HuH-7 (cell line): ENCODE measurements at regions not wholly inside any gene's neighbourhood (a gene's known extent, or its start where the extent isn't known, plus 50 kb on each side); places are given as distances from the start of the nearest gene placed in this dataset.

Source experiments
- DNase-seq: peaks from one replicate; pipeline ENCODE4 v3.0.0; 2011; ENCODE audit warnings: low spot score

GRCh38 chr6:85396159-85396808, 53.6 kb upstream of the NT5E start:
- DNase-seq: no peak

DNA sequence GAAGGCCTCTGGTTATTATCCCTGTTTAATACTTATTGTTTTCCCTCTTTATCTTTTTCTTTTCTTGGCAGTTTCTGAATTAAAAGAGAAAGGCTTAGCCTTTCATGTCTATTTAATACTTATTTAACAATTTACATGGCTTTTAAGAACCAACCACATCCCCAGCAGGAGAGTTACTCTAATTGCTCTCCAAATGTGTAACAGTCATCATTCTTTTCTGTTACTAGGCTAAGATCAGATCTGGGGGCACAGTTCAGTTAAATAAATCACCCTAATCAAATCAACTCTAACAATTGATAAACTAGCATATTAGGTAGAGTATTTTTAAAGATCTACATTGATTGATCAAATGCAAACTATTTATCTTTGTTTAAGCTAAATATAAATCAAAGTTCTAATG, 54.1 kb upstream of the NT5E start:
- DNase-seq: no peak

- no peak for DNase-seq
These were observed 54.9 kb upstream of the NT5E start for GRCh38 chr6:85394853-85395538.

DNA sequence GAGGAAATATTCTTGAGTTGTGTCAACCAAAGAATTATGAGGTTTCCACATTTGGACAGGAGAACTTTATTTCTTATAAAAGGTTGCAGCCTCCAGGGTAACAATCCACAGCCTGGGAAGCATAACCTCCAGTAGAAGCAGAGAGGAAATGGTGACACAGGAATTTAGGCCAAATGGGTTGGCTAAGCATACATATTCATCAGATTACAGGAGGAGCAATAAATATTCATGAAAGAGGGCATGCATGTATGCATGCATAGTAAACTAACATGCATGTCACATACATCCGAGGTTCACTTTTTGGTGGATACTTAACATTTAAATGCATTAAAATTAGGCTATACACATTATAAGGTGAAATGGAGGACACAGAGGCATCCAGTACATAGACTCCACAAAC, 55.7 kb upstream of the NT5E start:
- no peak for DNase-seq

DNA sequence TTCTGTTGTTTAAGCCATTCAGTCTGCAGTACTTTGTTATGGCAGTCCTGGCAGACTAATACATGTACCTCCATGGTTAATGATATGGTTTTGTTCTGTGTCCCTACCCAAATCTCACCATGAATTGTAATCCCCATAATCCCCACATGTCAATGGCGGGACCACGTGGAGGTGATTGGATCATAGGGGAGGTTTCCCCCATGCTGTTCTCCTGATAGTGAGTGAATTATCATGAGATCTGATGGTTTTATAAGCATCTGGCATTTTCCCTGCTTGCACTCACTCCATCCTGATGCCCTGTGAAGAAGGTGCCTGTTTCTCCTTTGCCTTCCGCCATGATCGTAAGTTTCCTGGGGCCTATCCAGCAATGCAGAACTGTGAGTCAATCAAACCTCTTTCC, 57.5 kb upstream of the NT5E start:
- DNase-seq: no peak

- no peak for DNase-seq
These were observed 59.1 kb upstream of the NT5E start for GRCh38 chr6:85390775-85391174.

- no peak for DNase-seq
These were observed 59.7 kb upstream of the NT5E start for GRCh38 chr6:85390105-85390728.

- DNase-seq: no peak
These were observed 60.6 kb upstream of the NT5E start for GRCh38 chr6:85389151-85389797.

GRCh38 chr6:85388531-85388930, 61.4 kb upstream of the NT5E start:
- DNase-seq: no peak

DNA sequence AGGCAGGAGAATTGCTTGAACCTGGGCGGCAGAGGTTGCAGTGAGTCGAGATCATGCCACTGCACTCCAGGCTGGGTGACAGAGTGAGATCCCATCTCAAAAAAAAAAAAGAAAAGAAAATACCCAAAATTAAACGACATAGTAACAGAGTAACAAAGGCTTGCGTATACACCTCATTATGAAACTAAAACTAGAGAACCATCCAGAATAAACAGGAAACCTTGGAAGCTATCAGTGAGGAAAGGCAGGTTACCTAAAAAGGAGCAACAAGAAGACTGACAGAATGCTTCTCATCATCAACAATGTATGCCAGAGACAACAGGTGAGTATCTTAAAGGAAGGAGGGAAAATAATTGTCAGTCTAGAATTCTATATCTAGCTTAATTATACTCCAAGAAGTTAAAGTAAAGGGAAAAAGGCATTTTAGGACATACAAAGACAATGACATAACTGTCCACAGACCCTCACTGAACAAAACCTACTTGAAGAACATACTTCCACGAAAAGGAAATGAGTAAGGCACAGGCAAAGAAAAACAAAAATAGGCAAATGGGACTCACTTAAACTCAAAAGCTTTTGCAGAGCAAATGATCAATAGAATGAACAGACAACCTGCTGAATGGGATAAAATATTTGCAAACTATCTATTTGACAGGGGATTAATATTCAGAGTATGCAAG, 64.1 kb upstream of the NT5E start:
- DNase-seq: no peak

GRCh38 chr6:85383042-85383441, 66.8 kb upstream of the NT5E start:
- DNase-seq: no peak

GRCh38 chr6:85382541-85382940, 67.3 kb upstream of the NT5E start:
- DNase-seq: no peak

DNA sequence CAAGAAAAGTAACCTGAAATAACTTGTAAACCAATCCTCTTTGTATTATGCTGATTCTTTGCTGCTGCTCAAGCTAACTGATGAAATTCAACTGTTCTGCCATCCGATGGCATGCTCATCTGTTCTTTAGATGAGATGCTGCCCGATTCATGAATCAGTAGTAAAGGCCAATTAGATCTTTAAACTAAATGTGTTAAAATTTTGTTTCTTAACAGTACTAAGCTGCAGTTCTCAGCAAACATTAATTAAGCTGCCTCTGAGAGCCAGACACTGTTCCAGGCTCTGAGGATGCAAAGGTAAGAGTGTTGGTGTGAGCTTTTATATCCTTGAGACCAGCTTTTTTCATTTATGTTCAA, 77.0 kb upstream of the NT5E start:
- no peak for DNase-seq

DNA sequence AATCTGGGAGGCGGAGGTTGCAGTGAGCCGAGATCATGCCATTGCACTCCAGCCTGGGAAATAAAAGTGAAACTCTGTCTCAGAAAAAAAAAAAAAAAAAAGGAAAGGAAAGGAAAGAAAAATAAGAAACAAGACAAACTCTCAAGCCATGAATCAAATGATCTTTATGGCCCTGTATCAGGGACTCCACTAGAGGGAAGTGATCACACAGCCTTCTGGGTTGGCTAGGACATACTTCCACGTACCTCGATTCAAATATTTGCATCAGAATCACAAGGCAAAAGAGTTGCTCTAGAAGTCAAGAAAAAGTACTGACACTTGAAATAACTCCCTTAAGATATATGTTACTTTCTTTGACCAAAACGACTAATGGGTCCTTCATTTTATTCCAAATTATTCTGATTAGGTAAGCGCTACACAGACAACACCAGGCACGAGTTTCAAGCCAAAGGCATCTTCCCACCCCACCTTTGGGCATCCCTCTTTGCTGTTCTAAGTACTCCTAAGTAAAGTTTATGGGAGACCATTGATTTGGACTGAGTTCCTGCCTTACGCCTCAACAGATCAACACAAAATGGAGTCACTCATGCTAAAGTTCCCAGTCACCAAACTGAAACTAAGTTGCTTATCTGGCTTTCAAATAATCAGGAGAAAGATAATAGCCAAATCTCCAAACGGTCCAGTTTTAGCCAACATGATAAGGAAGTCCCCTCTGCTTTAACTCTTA, 77.5 kb upstream of the NT5E start:
- DNase-seq: no peak

- DNase-seq: no peak
These were observed 81.3 kb upstream of the NT5E start for GRCh38 chr6:85368631-85369030.

- no peak for DNase-seq
These were observed 85.5 kb upstream of the NT5E start for GRCh38 chr6:85364344-85364743.

GRCh38 chr6:85363870-85364269, 86.0 kb upstream of the NT5E start:
- DNase-seq: no peak

GRCh38 chr6:85362652-85363310, 87.1 kb upstream of the NT5E start:
- DNase-seq: no peak

- DNase-seq: no peak
These were observed 88.3 kb upstream of the NT5E start for GRCh38 chr6:85361643-85362014.

DNA sequence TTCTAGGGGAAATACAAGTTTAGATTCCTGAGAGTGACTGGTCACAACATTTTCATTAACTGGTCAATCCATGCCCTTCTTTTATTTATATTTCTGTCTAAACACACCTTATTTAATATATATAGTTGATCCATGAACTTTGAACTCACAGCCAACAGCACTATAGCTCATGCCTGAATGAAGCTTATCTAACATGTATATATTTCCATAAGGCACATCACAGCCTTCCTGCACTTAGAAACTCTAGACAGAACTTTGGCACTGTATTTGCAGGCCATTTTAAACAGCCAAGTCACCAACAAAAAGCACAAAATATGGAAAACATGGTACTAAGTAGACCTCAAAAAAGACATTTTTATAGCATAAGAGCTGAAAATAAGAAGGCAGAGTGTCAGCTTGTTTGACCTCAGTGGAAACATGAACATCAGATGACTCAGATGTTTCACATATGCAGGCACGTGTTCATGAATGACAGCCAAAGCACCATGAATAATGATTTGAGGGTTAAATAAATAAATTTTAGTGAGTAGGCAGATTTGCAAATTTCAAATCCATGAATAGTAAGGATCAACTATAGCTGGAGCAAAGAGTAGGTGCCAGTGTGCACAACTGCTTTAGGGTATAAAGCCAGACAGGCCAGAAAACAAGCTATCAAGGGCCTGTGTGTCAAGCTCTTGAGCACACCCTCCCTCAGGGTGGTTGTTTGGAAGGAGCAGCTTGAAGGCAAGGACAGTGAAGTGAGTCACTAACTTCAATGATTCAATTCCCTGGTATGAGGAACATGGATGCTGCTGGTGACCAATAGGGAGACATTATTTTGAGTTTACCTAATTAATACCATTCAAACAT, 88.9 kb upstream of the NT5E start:
- no peak for DNase-seq

GRCh38 chr6:85357651-85358050, 92.2 kb upstream of the NT5E start:
- DNase-seq: no peak
